ENCODE measurements at regions not wholly inside any gene's neighbourhood (a gene's known extent, or its start where the extent isn't known, plus 50 kb on each side); places are given as distances from the start of the nearest gene placed in this dataset.
"Not testable (repeated sequence)": the region's sequence is repeated elsewhere in the genome, so short reads cannot be mapped to it uniquely, and the experiment has no call there.

DNA sequence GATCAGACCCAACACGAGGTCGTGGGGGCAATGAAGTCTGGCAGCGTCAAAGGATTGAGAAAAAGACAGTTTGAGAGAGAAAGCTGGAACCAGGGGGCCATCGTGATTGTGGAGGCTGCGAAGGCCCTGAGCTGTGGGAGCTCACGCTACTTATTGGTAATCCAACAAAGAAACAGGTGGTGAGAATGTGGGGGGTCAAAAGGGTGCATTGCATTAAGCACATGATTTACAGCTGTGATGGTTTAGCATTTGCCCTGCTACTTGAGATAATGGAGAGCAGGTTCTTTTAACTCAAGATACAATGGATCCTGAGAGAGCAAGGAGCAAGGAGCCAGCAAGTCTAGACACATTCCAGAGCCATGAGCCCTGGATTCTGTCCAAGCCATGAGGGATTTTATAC, 276.8 kb upstream of the RRP15 start:
- TF ChIP-seq, protein P1, sequence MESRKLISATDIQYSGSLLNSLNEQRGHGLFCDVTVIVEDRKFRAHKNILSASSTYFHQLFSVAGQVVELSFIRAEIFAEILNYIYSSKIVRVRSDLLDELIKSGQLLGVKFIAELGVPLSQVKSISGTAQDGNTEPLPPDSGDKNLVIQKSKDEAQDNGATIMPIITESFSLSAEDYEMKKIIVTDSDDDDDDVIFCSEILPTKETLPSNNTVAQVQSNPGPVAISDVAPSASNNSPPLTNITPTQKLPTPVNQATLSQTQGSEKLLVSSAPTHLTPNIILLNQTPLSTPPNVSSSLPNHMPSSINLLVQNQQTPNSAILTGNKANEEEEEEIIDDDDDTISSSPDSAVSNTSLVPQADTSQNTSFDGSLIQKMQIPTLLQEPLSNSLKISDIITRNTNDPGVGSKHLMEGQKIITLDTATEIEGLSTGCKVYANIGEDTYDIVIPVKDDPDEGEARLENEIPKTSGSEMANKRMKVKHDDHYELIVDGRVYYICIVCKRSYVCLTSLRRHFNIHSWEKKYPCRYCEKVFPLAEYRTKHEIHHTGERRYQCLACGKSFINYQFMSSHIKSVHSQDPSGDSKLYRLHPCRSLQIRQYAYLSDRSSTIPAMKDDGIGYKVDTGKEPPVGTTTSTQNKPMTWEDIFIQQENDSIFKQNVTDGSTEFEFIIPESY (CRISPR knock-in tag; IDR thresholded peaks at IDR 0.05): not testable (repeated sequence)
- not testable (repeated sequence) for TF ChIP-seq POLR2A (conservative IDR thresholded peaks at IDR 0.05); CEBPB (tag; IDR thresholded peaks at IDR 0.05); MXI1 (IDR thresholded peaks at IDR 0.05; ENCODE audit: low read depth, low read length); CREB1 (IDR thresholded peaks at IDR 0.05); CREB1 (CRISPR knock-in tag; IDR thresholded peaks at IDR 0.05); KDM1A (IDR thresholded peaks at IDR 0.05); RHOXF2B (CRISPR knock-in tag; conservative IDR thresholded peaks at IDR 0.05); ZNF436 (CRISPR knock-in tag; IDR thresholded peaks at IDR 0.05); TBL1XR1 (IDR thresholded peaks at IDR 0.05; ENCODE audit: low read length in 2 of 2)
- TF ChIP-seq, protein P2, sequence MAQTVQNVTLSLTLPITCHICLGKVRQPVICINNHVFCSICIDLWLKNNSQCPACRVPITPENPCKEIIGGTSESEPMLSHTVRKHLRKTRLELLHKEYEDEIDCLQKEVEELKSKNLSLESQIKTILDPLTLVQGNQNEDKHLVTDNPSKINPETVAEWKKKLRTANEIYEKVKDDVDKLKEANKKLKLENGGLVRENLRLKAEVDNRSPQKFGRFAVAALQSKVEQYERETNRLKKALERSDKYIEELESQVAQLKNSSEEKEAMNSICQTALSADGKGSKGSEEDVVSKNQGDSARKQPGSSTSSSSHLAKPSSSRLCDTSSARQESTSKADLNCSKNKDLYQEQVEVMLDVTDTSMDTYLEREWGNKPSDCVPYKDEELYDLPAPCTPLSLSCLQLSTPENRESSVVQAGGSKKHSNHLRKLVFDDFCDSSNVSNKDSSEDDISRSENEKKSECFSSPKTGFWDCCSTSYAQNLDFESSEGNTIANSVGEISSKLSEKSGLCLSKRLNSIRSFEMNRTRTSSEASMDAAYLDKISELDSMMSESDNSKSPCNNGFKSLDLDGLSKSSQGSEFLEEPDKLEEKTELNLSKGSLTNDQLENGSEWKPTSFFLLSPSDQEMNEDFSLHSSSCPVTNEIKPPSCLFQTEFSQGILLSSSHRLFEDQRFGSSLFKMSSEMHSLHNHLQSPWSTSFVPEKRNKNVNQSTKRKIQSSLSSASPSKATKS (CRISPR knock-in tag; IDR thresholded peaks at IDR 0.05): not testable (repeated sequence)
- TF ChIP-seq, protein P3, sequence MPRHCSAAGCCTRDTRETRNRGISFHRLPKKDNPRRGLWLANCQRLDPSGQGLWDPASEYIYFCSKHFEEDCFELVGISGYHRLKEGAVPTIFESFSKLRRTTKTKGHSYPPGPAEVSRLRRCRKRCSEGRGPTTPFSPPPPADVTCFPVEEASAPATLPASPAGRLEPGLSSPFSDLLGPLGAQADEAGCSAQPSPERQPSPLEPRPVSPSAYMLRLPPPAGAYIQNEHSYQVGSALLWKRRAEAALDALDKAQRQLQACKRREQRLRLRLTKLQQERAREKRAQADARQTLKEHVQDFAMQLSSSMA (CRISPR knock-in tag; IDR thresholded peaks at IDR 0.05): not testable (repeated sequence)

All from K562 (cell line).